ENCODE measurements at regions not wholly inside any gene's neighbourhood (a gene's known extent, or its start where the extent isn't known, plus 50 kb on each side); places are given as distances from the start of the nearest gene placed in this dataset.
A peak's percentile ranks its signal among the peaks of the same experiment; 100 is the strongest.
"Not testable (repeated sequence)": the region's sequence is repeated elsewhere in the genome, so short reads cannot be mapped to it uniquely, and the experiment has no call there.

DNA sequence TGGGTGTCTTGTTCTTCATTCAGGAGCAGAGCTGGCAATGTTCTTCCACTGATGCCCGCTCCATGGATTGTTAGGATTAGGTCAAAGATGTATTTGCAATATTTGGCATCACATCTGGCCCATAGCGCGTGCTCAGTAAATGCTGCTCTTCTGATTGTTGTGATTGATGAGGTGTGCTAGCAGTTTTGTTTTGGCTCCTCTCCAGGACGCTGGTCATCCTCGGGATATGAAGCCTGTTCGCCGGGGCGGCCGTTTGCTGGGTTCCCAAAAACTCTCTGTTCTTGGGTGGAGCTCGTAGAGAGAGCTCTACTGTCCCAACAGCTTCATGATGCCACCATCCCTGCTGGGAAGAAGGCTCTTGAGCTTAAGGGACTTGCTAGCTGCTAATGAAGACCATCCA is 96.9 kb downstream of the XRCC2 start:
- H3K4me3 ChIP-seq (ENCODE audit: low read depth, low read length): no peak overlapping the region
- TF ChIP-seq, protein P1, sequence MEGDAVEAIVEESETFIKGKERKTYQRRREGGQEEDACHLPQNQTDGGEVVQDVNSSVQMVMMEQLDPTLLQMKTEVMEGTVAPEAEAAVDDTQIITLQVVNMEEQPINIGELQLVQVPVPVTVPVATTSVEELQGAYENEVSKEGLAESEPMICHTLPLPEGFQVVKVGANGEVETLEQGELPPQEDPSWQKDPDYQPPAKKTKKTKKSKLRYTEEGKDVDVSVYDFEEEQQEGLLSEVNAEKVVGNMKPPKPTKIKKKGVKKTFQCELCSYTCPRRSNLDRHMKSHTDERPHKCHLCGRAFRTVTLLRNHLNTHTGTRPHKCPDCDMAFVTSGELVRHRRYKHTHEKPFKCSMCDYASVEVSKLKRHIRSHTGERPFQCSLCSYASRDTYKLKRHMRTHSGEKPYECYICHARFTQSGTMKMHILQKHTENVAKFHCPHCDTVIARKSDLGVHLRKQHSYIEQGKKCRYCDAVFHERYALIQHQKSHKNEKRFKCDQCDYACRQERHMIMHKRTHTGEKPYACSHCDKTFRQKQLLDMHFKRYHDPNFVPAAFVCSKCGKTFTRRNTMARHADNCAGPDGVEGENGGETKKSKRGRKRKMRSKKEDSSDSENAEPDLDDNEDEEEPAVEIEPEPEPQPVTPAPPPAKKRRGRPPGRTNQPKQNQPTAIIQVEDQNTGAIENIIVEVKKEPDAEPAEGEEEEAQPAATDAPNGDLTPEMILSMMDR (IDR thresholded peaks at IDR 0.05; ENCODE audit: insufficient read depth, low read depth, low read length, missing control alignments): no peak
- DNase-seq (ENCODE audit: low read depth): no peak

DNA sequence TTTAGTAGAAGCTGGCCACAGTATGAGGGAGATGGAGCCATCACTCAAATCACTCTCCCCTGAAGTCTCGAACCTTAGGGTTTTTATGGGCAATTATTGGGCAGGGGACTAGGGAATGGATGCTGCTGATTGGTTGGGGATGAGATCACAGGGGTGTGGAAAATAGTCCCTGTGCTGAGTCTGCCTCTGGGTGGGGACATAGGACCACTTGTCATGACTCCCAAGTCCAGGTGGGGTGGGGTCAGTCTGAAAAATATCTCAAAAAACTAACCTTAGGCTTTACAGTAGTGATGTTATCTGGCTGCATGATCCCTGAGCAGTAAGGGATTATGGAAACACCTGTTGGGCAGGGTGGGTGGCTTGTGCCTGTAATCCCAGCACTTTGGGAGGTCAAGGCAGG is 98.6 kb downstream of the XRCC2 start:
- no peak overlapping the region for H3K4me3 ChIP-seq (ENCODE audit: low read depth, low read length)
- TF ChIP-seq, protein P1 (IDR thresholded peaks at IDR 0.05; ENCODE audit: insufficient read depth, low read depth, low read length, missing control alignments): no peak
- DNase-seq (ENCODE audit: low read depth): no peak

DNA sequence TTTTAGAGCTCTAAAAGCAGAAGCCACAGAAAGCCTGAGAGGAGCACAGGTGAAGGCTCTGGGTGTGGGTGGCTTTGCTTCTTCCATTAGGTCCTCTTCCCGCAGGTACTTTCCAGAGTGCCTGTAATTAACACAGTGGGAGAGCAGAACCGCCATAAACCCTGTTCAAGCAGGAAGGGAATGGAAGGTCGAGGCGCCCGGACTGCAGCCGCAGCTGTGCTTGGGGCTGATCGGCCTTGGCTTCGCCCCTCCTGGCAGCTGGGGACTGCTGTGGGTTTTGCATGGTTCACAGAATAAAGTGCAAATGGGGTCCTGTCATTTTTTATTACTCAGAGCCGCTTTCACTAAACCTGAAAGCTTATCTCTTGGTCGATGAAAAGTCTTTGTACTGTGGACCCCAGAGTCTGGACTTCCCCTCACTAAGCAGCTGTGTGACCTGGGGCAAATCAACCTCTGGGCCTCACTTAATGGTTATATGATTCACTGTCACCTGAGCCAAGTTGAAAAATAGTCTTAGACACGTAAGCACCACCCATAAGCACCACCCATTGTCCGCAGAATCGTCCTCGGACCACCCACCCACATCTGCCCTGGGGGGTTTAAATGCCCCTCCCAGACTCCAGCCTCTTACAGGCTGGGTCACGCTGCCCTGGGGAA is 100.9 kb downstream of the XRCC2 start:
- peak; percentile 4 for DNase-seq (ENCODE audit: low read depth)
- TF ChIP-seq, protein P1 (IDR thresholded peaks at IDR 0.05; ENCODE audit: insufficient read depth, low read depth, low read length, missing control alignments): no peak
- H3K4me3 ChIP-seq (ENCODE audit: low read depth, low read length): no peak overlapping the region

DNA sequence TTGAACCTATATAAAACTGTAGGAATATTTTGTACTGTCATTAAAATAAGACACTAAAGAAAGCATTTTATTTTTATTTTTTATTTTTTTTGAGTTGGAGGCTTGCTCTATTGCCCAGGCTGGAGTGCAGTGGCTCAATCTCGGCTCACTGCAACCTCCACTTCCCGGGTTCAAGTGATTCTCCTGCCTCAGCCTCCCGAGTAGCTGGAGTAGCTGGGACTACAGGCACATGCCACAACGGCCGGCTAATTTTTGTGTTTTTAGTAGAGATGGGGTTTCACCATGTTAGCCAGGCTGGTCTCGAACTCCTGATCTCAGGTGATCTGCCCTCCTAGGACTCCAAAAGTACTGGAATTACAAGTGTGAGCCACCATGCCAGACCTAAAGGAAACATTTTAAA is 102.8 kb downstream of the XRCC2 start:
- not testable (repeated sequence) for H3K4me3 ChIP-seq (ENCODE audit: low read depth, low read length); DNase-seq (ENCODE audit: low read depth)

DNA sequence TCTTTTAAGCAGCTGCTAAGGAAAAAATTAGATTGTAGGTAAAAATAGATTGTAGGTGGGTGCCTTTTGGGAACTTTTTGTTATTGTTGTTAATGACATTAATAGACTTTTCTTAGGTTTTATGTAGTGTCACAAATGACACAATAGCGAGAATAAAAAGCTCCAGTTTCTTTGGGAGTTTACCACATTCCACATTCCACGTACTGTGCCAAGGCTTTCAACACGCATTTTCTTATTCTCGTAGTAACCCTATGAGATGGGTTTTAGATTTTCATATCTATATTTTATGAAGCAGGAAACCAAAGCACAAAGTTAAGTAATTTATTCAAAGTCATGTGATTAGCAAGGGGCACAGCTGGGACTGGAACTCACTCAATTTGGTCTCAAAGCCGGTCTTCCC is 103.8 kb downstream of the XRCC2 start:
- H3K4me3 ChIP-seq (ENCODE audit: low read depth, low read length): no peak overlapping the region
- no peak for DNase-seq (ENCODE audit: low read depth)
- TF ChIP-seq, protein P1 (IDR thresholded peaks at IDR 0.05; ENCODE audit: insufficient read depth, low read depth, low read length, missing control alignments): no peak

DNA sequence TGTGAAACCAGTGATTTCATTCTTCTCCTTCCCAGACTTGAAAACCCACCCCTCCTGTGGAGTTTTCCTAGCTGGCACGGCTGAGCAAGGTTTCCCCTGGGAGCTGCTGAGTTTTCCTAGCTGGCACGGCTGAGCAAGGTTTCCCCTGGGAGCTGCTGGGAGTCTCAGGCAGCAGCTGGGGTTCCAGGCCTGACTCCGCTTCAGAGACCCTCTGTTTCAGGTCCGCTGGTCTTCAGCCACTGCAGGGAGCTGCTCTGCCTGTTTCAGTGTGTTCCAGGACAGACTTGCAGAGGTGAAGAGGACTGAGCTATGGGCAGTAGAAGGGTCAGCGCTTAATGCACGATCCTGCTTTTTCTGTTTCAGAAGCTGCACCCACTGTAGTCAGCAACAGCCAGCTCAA is 104.9 kb downstream of the XRCC2 start:
- TF ChIP-seq, protein P1 (IDR thresholded peaks at IDR 0.05; ENCODE audit: insufficient read depth, low read depth, low read length, missing control alignments): no peak
- no peak overlapping the region for H3K4me3 ChIP-seq (ENCODE audit: low read depth, low read length)
- no peak for DNase-seq (ENCODE audit: low read depth)

DNA sequence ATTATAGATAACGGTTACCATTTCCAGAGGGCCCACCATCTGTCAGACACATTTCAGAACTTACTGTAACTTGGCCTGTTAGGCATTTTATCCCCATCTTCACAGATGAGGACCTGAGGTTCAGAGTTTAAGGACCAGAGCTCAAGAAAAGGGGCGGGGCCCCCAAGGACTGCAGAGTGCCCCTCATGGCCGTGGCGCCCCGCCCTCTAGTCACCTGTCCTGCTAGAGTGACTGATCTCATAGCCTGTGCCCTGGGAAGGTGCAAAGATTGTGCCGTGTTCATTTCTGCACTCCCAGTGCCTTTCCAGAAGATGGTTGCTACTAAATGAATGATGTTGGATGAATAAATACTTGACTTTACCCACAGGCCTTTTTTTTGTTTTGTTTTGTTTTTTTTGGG is 107.0 kb downstream of the XRCC2 start:
- no peak overlapping the region for H3K4me3 ChIP-seq (ENCODE audit: low read depth, low read length)
- no peak for DNase-seq (ENCODE audit: low read depth)
- TF ChIP-seq, protein P1 (IDR thresholded peaks at IDR 0.05; ENCODE audit: insufficient read depth, low read depth, low read length, missing control alignments): no peak
